Fibroblast of pulmonary artery (primary cell): ENCODE measurements at regions not wholly inside any gene's neighbourhood (a gene's known extent, or its start where the extent isn't known, plus 50 kb on each side); places are given as distances from the start of the nearest gene placed in this dataset.
"Not testable (repeated sequence)": the region's sequence is repeated elsewhere in the genome, so short reads cannot be mapped to it uniquely, and the experiment has no call there.

Source experiments
- DNase-seq: peaks from one replicate; pipeline ENCODE4 v3.0.0-alpha.2; 2010; ENCODE audit warnings: low read depth
- H3K4me3 ChIP-seq: replicated peaks from 2 replicates; pipeline ENCODE4 v1.5.1; 2011; ENCODE audit warnings: low read depth, mild to moderate bottlenecking, control low read depth, low read length, moderate library complexity
- TF ChIP-seq, protein P1 (sequence below): IDR thresholded peaks from 2 replicates; pipeline ENCODE4 v1.5.1; 2011; ENCODE audit warnings: mild to moderate bottlenecking, control low read depth, low read length, inconsistent platforms; ENCODE audit errors: missing control alignments

- no peak for DNase-seq
- no peak overlapping the region for H3K4me3 ChIP-seq
- TF ChIP-seq, protein P1, sequence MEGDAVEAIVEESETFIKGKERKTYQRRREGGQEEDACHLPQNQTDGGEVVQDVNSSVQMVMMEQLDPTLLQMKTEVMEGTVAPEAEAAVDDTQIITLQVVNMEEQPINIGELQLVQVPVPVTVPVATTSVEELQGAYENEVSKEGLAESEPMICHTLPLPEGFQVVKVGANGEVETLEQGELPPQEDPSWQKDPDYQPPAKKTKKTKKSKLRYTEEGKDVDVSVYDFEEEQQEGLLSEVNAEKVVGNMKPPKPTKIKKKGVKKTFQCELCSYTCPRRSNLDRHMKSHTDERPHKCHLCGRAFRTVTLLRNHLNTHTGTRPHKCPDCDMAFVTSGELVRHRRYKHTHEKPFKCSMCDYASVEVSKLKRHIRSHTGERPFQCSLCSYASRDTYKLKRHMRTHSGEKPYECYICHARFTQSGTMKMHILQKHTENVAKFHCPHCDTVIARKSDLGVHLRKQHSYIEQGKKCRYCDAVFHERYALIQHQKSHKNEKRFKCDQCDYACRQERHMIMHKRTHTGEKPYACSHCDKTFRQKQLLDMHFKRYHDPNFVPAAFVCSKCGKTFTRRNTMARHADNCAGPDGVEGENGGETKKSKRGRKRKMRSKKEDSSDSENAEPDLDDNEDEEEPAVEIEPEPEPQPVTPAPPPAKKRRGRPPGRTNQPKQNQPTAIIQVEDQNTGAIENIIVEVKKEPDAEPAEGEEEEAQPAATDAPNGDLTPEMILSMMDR, result no peak
Measured at GRCh38 chr4:81590596-81590995, 118.9 kb upstream of the RASGEF1B start.

GRCh38 chr4:81589262-81589661 is 117.6 kb upstream of the RASGEF1B start:
- no peak overlapping the region for H3K4me3 ChIP-seq
- TF ChIP-seq, protein P1, result no peak
- no peak for DNase-seq

DNA sequence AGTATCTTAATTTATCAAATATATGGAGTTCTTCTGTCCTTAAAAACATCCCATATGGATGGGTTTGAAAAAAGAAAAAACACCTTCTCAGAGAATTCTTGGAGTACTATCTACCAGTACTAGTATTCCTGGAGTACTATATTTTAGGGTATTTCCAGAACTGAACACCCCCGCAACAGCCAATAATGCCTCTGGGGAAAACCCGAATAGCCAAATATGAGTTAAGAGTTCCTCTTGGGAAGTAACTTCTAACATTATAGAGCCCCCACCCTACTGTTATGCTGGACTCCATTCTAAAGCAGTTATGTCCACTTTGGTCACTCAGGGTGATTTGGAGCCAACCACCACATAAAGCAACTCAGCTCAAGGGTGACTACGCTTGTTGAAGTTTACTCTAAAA is 115.0 kb upstream of the RASGEF1B start:
- TF ChIP-seq, protein P1, result no peak
- no peak for DNase-seq
- no peak overlapping the region for H3K4me3 ChIP-seq

- H3K4me3 ChIP-seq, result not testable (repeated sequence)
Measured at GRCh38 chr4:81580994-81581374, 109.3 kb upstream of the RASGEF1B start.

GRCh38 chr4:81580346-81580993 is 108.8 kb upstream of the RASGEF1B start:
- TF ChIP-seq, protein P1, result no peak
- H3K4me3 ChIP-seq, result no peak overlapping the region
- no peak for DNase-seq

More at GRCh38 chr4:81580994-81581374, 109.3 kb upstream of the RASGEF1B start:
- DNase-seq, result not testable (repeated sequence)

- DNase-seq, result no peak
- TF ChIP-seq, protein P1, result no peak
- H3K4me3 ChIP-seq, result no peak overlapping the region
Measured at GRCh38 chr4:81577392-81577791, 105.7 kb upstream of the RASGEF1B start.

- no peak overlapping the region for H3K4me3 ChIP-seq
- TF ChIP-seq, protein P1, result no peak
- no peak for DNase-seq
Measured at GRCh38 chr4:81574991-81575390, 103.3 kb upstream of the RASGEF1B start.
